Small intestine (tissue), 7 donors: ENCODE measurements at regions not wholly inside any gene's neighbourhood (a gene's known extent, or its start where the extent isn't known, plus 50 kb on each side); places are given as distances from the start of the nearest gene placed in this dataset.

Experiments used
- DNase-seq, 2 donors: peaks; one replicate each; pipeline versions ENCODE4 v3.0.0 to v3.0.0-alpha.2; 2013
- FAIRE-seq: peaks from 2 replicates; lab custom pipeline; 2012; peaks lifted over from hg19 to GRCh38; lab: Jason Lieb, UNC
- H3K27ac ChIP-seq, 3 donors: one replicate each; pipeline ENCODE4 v1.5.1; 2013; ENCODE audit warnings: low read length in 2 of 3, mild to moderate bottlenecking in 2 of 3, control low read depth in 1 of 3, inconsistent platforms in 1 of 3, low read depth in 1 of 3, moderate library complexity in 1 of 3
- H3K27me3 ChIP-seq, 3 donors: one replicate each; pipeline ENCODE4 v1.6.1; 2013; ENCODE audit warnings: low read length in 3 of 3, inconsistent platforms in 1 of 3; ENCODE audit not compliant: control insufficient read depth in 3 of 3, insufficient read depth in 3 of 3
- H3K36me3 ChIP-seq, 3 donors: one replicate each; pipeline ENCODE4 v1.6.1; 2013; ENCODE audit warnings: low read length in 3 of 3, inconsistent platforms in 1 of 3, low read depth in 1 of 3, mild to moderate bottlenecking in 1 of 3, moderate library complexity in 1 of 3; ENCODE audit not compliant: control insufficient read depth in 3 of 3, insufficient read depth in 2 of 3
- H3K4me1 ChIP-seq, 3 donors: one replicate each; pipeline ENCODE4 v1.6.1; 2013; ENCODE audit warnings: low read length in 2 of 3, inconsistent platforms in 1 of 3, low read depth in 1 of 3, mild to moderate bottlenecking in 1 of 3, moderate library complexity in 1 of 3; ENCODE audit not compliant: control insufficient read depth in 3 of 3, insufficient read depth in 2 of 3
- H3K4me3 ChIP-seq, 3 donors: one replicate each; pipeline ENCODE4 v1.5.1; 2013; ENCODE audit warnings: low read length in 3 of 3, control low read depth in 1 of 3, inconsistent platforms in 1 of 3, low read depth in 1 of 3, mild to moderate bottlenecking in 1 of 3, moderate library complexity in 1 of 3
- H3K9me3 ChIP-seq, 2 donors: one replicate each; pipeline ENCODE4 v1.6.1; 2013; ENCODE audit warnings: low read depth in 1 of 2, low read length in 1 of 2; ENCODE audit not compliant: control insufficient read depth in 2 of 2, insufficient read depth in 1 of 2
- WGBS, 3 donors: extraction: QIAGEN DNeasy Blood & Tissue Kit; methylation state at CpG; one replicate each; pipeline ENCODE4 v1.1.7; 2013; 5-methylcytosine and 5-hydroxymethylcytosine counted together
- donor health status: healthy with polysubstance abuse.
- donor health status: control.
- donor health status: control.
- donor health status: Bipolar disorder and iron deficiency.
- donor health status: healthy.

DNA sequence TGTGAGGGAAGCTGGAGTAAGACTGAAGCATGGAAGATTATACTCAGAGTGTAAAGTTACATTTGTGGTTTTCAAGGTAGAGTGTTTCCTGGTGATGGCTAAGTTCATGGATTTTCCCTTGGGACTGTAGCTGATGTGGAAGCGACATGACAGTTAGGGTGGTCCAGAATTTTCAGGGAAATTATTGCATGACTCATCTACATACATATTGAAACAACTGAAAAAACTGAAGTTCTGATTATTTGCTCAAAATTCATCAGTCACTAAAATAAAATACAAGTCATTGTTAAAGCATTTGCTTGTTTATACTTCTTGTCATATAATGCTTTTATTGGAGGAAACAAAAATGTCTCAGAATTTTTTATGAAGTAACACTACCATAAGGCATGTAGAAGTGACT, 700.0 kb downstream of the RFPL4B start:
- Histone ChIP-seq H3K27ac (no peak overlapping the region), H3K27me3 (no peaks in the 10 kb centered on the region), H3K36me3 (no peaks in the 10 kb centered on the region), H3K4me3 (no peak overlapping the region), H3K4me1 (no peaks in the 10 kb centered on the region), H3K9me3 (no peaks in the 10 kb centered on the region)
- no peak for DNase-seq
- 0% methylated on average over 1 of the region's 1 CpG for WGBS, 3 donors
- FAIRE-seq = no peak

DNA sequence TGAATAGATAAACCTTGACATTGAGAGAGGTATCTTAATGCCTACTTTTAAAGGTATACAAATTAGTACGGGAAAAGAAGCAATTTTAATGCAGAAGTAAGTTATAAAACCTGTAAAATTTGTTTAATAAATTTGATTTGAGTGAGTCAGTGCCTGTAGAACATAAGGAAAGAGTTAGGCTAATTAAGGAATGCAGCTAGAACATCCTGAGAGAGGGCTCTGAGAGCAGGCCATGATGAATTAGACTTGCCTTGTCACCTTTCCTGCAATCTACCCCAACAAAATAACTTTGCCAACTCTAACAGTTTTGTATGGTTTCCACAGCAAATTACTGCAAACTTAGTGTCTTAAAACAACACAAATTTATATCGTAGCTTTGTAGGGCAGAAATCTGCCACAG, 700.8 kb downstream of the RFPL4B start:
- DNase-seq = no peak
- Histone ChIP-seq H3K9me3 (no peaks in the 10 kb centered on the region), H3K4me1 (no peaks in the 10 kb centered on the region), H3K36me3 (no peaks in the 10 kb centered on the region), H3K27ac (no peak overlapping the region), H3K27me3 (no peaks in the 10 kb centered on the region), H3K4me3 (no peak overlapping the region)
- no peak for FAIRE-seq
- WGBS, 3 donors = 77 to 85% (median 82%) methylated on average over 2 of the region's 2 CpGs

DNA sequence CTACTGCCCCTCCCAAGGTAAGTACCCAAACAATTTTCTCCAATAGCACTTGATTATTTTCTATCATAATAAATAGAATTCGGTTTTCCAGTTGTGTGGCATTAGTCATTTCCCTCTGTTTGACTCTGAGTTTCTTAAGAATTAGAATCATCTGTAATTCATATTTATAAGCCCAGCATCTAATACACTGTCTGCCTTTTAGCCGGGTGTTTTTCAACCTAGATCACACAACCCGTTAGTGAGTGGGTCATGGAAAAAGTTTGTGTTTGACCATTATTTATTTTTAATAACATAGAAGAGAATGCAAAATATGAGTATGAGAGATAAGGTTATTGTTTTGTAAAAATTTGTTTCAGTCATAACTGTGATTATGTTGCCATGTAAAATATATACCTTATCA, 701.6 kb downstream of the RFPL4B start:
- Histone ChIP-seq H3K36me3 (no peaks in the 10 kb centered on the region), H3K9me3 (no peaks in the 10 kb centered on the region), H3K4me3 (no peak overlapping the region), H3K4me1 (no peaks in the 10 kb centered on the region), H3K27ac (no peak overlapping the region), H3K27me3 (no peaks in the 10 kb centered on the region)
- FAIRE-seq (no peak), DNase-seq (no peak)
- WGBS, 3 donors = 69 to 83% (median 83%) methylated on average over 3 of the region's 3 CpGs

DNA sequence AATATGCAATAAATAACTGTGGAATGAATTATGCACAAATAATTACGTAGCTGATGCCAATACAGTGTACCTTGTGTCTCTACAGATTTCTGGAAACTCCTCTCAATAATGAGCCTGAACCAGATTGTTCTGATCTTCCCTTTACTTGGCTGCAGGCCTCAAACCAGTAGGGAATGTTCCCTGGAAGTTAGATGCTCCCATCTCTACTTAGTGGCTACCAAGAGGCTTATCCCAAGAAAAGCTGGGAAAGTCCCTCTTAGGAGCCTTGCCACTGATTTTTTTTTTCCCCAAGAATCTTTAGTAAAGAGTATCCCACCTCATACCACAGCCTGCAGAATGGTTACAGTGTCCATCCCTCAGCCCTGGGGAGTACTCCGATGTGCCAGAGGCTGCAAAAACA, 702.1 kb downstream of the RFPL4B start:
- no peaks in the 10 kb centered on the region for H3K4me1 ChIP-seq
- H3K36me3 ChIP-seq = no peaks in the 10 kb centered on the region
- no peak overlapping the region for H3K4me3 ChIP-seq
- no peaks in the 10 kb centered on the region for H3K9me3 ChIP-seq
- H3K27ac ChIP-seq = no peak overlapping the region
- no peaks in the 10 kb centered on the region for H3K27me3 ChIP-seq
- no peak for FAIRE-seq
- 62 to 83% (median 83%) methylated on average over 2 of the region's 2 CpGs for WGBS, 3 donors
- no peak for DNase-seq

DNA sequence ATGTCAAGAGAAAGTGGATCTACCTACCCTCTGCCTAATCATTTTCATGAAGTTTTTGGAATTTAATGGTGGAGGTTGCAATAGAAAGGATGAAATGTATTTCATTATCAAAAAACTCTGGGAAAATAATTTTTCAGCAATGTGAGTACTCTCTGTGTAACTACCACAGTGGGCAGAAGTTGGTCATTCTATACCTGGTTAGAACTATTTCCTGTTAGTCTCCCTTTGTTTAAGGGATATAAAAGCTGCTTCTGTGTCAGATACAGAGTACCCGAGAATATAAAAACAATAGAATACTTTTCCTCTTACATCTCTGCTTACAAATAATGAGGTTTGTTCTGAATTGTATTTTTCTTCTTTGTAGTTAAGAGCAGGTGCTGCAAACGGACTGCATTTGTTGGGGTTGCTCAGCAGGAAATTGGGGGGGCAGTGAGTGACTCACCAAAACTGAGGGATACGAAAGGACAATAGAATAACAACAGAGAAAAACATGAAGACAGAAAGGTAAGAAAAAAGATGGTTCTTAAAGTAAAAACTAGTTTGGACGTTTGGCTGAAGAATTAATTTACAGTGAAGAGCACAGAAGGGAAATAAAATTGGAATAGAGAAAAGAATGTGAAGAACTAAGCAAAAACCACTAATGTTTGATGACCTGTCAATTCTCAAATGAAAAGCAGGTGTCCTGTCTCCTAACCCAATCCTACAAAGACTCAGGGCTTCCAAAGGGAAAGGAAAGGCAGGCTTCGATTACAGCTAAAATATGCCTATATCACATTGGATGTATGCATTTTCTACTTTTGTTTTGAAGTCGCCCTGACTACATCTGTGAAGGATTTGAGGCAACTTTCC, 703.1 kb downstream of the RFPL4B start:
- Histone ChIP-seq H3K27me3 (no peaks in the 10 kb centered on the region), H3K4me1 (no peaks in the 10 kb centered on the region), H3K36me3 (no peaks in the 10 kb centered on the region), H3K9me3 (no peaks in the 10 kb centered on the region), H3K27ac (no peak overlapping the region), H3K4me3 (no peak overlapping the region)
- WGBS, 3 donors = 49 to 57% (median 51%) methylated on average over 6 of the region's 6 CpGs
- no peak for DNase-seq
- FAIRE-seq = no peak

DNA sequence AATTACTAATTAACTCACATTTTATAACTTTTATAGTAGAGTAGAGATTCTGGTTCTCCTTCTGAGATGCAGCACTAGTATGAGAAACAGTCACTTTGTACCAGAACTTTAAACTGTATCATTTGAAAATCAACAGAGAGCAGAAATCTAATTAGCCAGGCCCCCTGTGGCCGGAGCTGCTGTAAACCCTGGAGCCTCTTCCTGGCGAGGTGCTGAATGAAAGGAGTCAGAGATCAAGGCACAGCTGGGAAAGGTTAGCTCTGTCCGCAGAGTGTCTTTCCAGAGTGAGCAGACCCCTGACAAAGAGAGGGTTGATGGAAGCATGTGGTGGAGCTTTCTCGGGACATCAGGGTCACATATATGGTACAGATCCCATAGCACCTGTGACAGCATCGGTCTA, 703.8 kb downstream of the RFPL4B start:
- WGBS, 3 donors = 64 to 76% (median 73%) methylated on average over 5 of the region's 5 CpGs
- DNase-seq (no peak), FAIRE-seq (no peak)
- no peaks in the 10 kb centered on the region for H3K9me3 ChIP-seq
- H3K4me1 ChIP-seq = no peaks in the 10 kb centered on the region
- no peak overlapping the region for H3K27ac ChIP-seq
- H3K36me3 ChIP-seq = no peaks in the 10 kb centered on the region
- no peaks in the 10 kb centered on the region for H3K27me3 ChIP-seq
- no peak overlapping the region for H3K4me3 ChIP-seq

DNA sequence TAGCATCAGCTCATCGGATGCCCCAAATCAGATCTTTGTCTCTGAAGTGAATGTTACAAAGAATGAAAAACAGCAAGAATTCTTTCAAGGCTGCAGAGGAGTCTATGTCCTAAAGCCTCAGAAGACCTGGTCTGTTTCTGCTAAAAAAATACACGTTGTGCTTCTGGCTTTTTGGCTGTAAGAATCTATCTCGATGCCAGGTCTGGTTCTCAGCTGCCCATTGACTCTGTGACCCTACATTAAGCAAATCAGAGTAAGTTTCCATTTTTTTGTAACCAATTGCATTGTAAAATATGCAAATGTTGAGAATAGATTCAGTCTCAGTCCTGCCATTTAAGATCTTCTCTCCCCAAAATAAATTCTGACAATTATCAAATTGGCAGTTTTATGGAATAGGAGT, 705.4 kb downstream of the RFPL4B start:
- Histone ChIP-seq H3K27me3 (no peaks in the 10 kb centered on the region), H3K36me3 (no peaks in the 10 kb centered on the region), H3K4me3 (no peak overlapping the region), H3K9me3 (no peaks in the 10 kb centered on the region), H3K27ac (no peak overlapping the region), H3K4me1 (no peaks in the 10 kb centered on the region)
- FAIRE-seq (no peak), DNase-seq (no peak)
- WGBS, 3 donors = 80 to 81% (median 81%) methylated on average over 3 of the region's 3 CpGs

DNA sequence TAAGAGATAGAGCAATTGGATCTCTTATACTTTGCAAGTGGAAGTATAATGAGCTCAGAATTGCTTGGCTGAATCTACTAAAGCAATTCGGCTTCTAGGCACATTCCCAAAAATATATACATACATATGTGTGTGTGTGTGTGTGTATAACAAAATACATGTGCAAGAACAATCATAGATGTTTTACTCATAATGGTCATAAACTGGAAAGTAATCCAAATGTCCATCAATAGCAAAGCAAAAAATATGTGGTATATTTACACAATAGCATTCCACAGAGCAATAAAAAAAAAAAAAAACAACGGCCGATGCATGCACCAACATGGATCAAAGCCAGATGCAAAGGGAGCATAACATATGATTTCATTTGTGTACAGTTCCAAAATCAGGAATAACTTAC, 707.9 kb downstream of the RFPL4B start:
- H3K36me3 ChIP-seq = no peaks in the 10 kb centered on the region
- H3K27me3 ChIP-seq = no peaks in the 10 kb centered on the region
- H3K4me3 ChIP-seq = no peak overlapping the region
- DNase-seq = no peak
- H3K27ac ChIP-seq = no peak overlapping the region
- 39 to 50% (median 50%) methylated on average over 3 of the region's 3 CpGs for WGBS, 3 donors
- no peaks in the 10 kb centered on the region for H3K9me3 ChIP-seq
- no peaks in the 10 kb centered on the region for H3K4me1 ChIP-seq
- FAIRE-seq = no peak

DNA sequence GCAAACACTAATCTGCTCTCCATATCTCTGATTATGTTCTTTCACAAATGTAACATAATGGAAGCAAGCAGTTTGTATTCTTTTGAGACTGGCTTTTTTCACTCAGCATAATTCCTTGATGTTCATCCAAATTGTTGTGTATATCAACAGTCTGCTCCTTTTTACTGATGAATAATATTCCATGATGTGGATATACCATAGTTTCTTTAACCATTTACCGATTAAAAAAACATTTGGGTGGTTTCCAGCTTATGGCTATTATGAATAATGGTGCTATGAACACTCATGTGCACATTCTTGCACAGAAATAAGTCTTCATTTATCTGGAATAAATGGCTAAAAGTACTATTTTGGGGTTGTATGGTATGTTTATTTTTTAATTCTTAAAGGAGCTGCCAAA, 708.9 kb downstream of the RFPL4B start:
- DNase-seq (no peak), FAIRE-seq (no peak)
- 0 to 4% (median 0%) methylated on average over 1 of the region's 1 CpG for WGBS, 3 donors
- no peak overlapping the region for H3K4me3 ChIP-seq
- H3K27ac ChIP-seq = no peak overlapping the region
- no peaks in the 10 kb centered on the region for H3K27me3 ChIP-seq
- no peaks in the 10 kb centered on the region for H3K36me3 ChIP-seq
- no peaks in the 10 kb centered on the region for H3K4me1 ChIP-seq
- H3K9me3 ChIP-seq = no peaks in the 10 kb centered on the region
